Gastroesophageal sphincter (tissue), 4 donors: ENCODE measurements at regions not wholly inside any gene's neighbourhood (a gene's known extent, or its start where the extent isn't known, plus 50 kb on each side); places are given as distances from the start of the nearest gene placed in this dataset.

ENCODE experiments used
- ATAC-seq: fragments of 150-250 bp; one replicate; pipeline ENCODE4 v1.9.1; 2016; ENCODE audit warnings: mild to moderate bottlenecking, moderate library complexity
- H3K27ac ChIP-seq, 4 donors: fragments of 200-600 bp; sonication (generic) in 3 of 4; 1 replicate in 3 of 4; 2 replicates in 1 of 4; pipeline ENCODE4 v1.5.1; 2016 to 2019
- H3K27me3 ChIP-seq: fragments of 200-600 bp; sonication (generic); one replicate; pipeline ENCODE4 v1.5.1; 2019
- H3K36me3 ChIP-seq, 2 donors: fragments of 200-600 bp; sonication (generic); one replicate each; pipeline ENCODE4 v1.5.1; 2019; ENCODE audit warnings: control low read depth in 1 of 2
- H3K4me1 ChIP-seq, 3 donors: fragments of 200-600 bp; sonication (generic); 1 replicate in 2 of 3; 2 replicates in 1 of 3; pipeline ENCODE4 v1.5.1; 2016 to 2019; ENCODE audit warnings: control low read depth in 2 of 3
- H3K4me3 ChIP-seq, 2 donors: fragments of 200-600 bp; sonication (generic); one replicate each; pipeline ENCODE4 v1.5.1; 2019; ENCODE audit warnings: mild to moderate bottlenecking in 1 of 2, moderate library complexity in 1 of 2
- H3K9me3 ChIP-seq, 3 donors: fragments of 200-600 bp; sonication (generic); one replicate each; pipeline ENCODE4 v1.5.1; 2017 to 2019; ENCODE audit warnings: control low read depth in 2 of 3
- EP300 ChIP-seq: sonication (generic); formaldehyde crosslinking; IDR thresholded peaks from one replicate; pipeline ENCODE4 v1.6.1; 2017; ENCODE audit warnings: antibody characterized with exemption, mild to moderate bottlenecking
- POLR2A ChIP-seq, 2 donors: fragments of 450-650 bp; IDR thresholded peaks; one replicate each; pipeline ENCODE4 v1.6.1; 2017; ENCODE audit warnings: antibody characterized with exemption in 2 of 2, mild to moderate bottlenecking in 2 of 2, moderate library complexity in 1 of 2
- POLR2AphosphoS5 ChIP-seq: sonication (generic); formaldehyde crosslinking; IDR thresholded peaks from one replicate; pipeline ENCODE4 v1.6.1; 2017; ENCODE audit warnings: antibody characterized with exemption
- WGBS, 2 donors: methylation state at CpG; one replicate each; pipeline ENCODE4 v1.1.5; 2018; ENCODE audit warnings: low coverage in 1 of 2; 5-methylcytosine and 5-hydroxymethylcytosine counted together
- TF ChIP-seq, protein P1 (sequence below), 4 experiments: fragments of 200-600 bp in 2 of 4; fragments of 450-650 bp in 2 of 4; sonication (generic) in 1 of 4; IDR thresholded peaks; one replicate each; pipeline ENCODE4 v1.5.1; 2017 to 2019; ENCODE audit warnings: antibody characterized with exemption in 4 of 4, mild to moderate bottlenecking in 2 of 4, moderate library complexity in 2 of 4

DNA sequence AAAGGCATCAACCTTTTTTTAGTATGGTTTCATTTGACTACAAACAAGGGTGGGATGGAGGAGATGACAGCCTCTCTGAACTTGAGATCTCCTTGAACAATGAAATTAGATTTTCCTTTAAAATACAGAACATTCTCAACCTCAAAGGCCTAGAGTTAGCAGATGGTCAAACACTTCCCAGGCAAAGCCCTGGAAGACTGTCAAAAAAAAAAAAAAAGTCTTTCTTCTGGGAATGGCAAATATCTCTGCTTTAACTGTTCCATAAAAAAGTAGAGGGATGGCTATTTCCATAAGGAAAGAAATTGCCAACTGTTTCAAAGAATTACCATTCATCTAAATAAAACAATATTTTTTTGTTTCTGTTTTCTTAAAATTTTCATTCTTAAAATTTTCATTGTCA, 870.8 kb downstream of the GALC start:
- Histone ChIP-seq H3K27ac (no peak overlapping the region), H3K27me3 (no peaks in the 10 kb centered on the region), H3K4me1 (no peaks in the 10 kb centered on the region), H3K9me3 (no peaks in the 10 kb centered on the region), H3K4me3 (no peak overlapping the region), H3K36me3 (no peaks in the 10 kb centered on the region)
- TF ChIP-seq EP300 (no peak), POLR2AphosphoS5 (no peak), POLR2A (IDR thresholded peaks at IDR 0.05) (no peak)
- TF ChIP-seq, protein P1, sequence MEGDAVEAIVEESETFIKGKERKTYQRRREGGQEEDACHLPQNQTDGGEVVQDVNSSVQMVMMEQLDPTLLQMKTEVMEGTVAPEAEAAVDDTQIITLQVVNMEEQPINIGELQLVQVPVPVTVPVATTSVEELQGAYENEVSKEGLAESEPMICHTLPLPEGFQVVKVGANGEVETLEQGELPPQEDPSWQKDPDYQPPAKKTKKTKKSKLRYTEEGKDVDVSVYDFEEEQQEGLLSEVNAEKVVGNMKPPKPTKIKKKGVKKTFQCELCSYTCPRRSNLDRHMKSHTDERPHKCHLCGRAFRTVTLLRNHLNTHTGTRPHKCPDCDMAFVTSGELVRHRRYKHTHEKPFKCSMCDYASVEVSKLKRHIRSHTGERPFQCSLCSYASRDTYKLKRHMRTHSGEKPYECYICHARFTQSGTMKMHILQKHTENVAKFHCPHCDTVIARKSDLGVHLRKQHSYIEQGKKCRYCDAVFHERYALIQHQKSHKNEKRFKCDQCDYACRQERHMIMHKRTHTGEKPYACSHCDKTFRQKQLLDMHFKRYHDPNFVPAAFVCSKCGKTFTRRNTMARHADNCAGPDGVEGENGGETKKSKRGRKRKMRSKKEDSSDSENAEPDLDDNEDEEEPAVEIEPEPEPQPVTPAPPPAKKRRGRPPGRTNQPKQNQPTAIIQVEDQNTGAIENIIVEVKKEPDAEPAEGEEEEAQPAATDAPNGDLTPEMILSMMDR (IDR thresholded peaks at IDR 0.05): no peak
- no peak for ATAC-seq

GRCh38 chr14:87121716-87122115, 871.3 kb downstream of the GALC start:
- H3K27ac ChIP-seq: no peak overlapping the region
- H3K4me3 ChIP-seq: no peak overlapping the region
- TF ChIP-seq EP300: no peak
- TF ChIP-seq POLR2AphosphoS5: no peak
- no peak for ATAC-seq
- WGBS, 2 donors: 87% methylated on average over 2 of the region's 2 CpGs; no CpG with 5 or more reads in 1 of the 2 donors
- no peaks in the 10 kb centered on the region for H3K36me3 ChIP-seq
- no peaks in the 10 kb centered on the region for H3K9me3 ChIP-seq
- H3K4me1 ChIP-seq: no peaks in the 10 kb centered on the region
- H3K27me3 ChIP-seq: no peaks in the 10 kb centered on the region

DNA sequence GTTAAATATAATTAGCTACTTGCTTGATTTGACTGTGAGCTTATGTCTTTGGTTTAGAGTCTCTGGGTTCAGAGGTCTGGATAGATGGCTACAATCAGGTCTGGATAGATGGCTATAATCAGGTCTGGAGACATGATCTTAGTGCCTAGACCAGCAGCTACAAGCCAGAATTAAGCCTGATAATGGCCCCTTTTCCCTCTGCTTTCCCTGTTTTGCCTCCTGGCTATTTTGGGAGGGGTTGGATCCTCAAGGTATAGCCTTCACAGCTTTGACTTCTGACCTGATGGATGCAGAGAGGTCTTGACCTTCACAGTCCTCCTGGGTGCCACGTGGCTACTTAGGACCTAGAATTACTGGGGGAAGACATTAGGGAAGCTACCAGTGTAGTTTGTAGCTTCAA, 877.7 kb downstream of the GALC start:
- H3K27me3 ChIP-seq: no peaks in the 10 kb centered on the region
- H3K27ac ChIP-seq: no peak overlapping the region
- no peaks in the 10 kb centered on the region for H3K36me3 ChIP-seq
- H3K9me3 ChIP-seq: no peaks in the 10 kb centered on the region
- H3K4me3 ChIP-seq: no peak overlapping the region
- ATAC-seq: no peak
- 50% methylated on average over 1 of the region's 1 CpG; no CpG with 5 or more reads in 1 of the 2 donors for WGBS, 2 donors
- no peaks in the 10 kb centered on the region for H3K4me1 ChIP-seq
- TF ChIP-seq POLR2A (IDR thresholded peaks at IDR 0.05) (no peak), POLR2AphosphoS5 (no peak), EP300 (no peak)
- TF ChIP-seq, protein P1 (IDR thresholded peaks at IDR 0.05): no peak

GRCh38 chr14:87113286-87113685, 879.7 kb downstream of the GALC start:
- WGBS, 2 donors: 75 to 82% methylated on average over 5 of the region's 5 CpGs
- H3K27me3 ChIP-seq: no peaks in the 10 kb centered on the region
- H3K4me3 ChIP-seq: no peak overlapping the region
- H3K9me3 ChIP-seq: no peaks in the 10 kb centered on the region
- no peaks in the 10 kb centered on the region for H3K36me3 ChIP-seq
- ATAC-seq: no peak
- no peaks in the 10 kb centered on the region for H3K4me1 ChIP-seq
- no peak for TF ChIP-seq POLR2AphosphoS5
- H3K27ac ChIP-seq: no peak overlapping the region

DNA sequence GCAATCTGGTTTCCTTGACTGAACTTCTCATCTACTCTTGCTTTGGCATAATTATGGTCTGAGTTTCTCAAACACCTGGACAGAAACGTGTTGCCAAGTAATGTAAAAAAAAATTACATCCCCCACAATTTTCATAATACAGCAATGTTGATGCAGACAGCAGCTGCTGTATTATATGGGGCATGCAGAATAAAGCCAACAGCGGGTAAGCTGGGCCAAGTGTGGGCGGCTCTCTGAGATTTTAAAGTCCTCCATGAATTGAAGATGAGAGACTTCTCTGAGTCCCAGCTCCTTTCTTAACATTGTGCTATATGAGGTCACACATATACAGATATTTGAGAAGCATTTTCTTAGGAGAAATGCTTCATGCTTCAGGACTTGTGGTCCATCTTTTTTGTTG, 881.2 kb downstream of the GALC start:
- ATAC-seq: no peak
- Histone ChIP-seq H3K36me3 (no peaks in the 10 kb centered on the region), H3K4me3 (no peak overlapping the region), H3K27ac (no peak overlapping the region), H3K9me3 (no peaks in the 10 kb centered on the region), H3K4me1 (no peaks in the 10 kb centered on the region), H3K27me3 (no peaks in the 10 kb centered on the region)
- TF ChIP-seq POLR2A (IDR thresholded peaks at IDR 0.05): no peak
- no peak for TF ChIP-seq EP300
- WGBS, 2 donors: 66 to 78% methylated on average over 3 of the region's 3 CpGs

- WGBS, 2 donors: 70 to 78% methylated on average over 1 of the region's 1 CpG
- no peak for ATAC-seq
- H3K27ac ChIP-seq: no peak overlapping the region
- no peaks in the 10 kb centered on the region for H3K27me3 ChIP-seq
- no peaks in the 10 kb centered on the region for H3K36me3 ChIP-seq
- TF ChIP-seq POLR2A (IDR thresholded peaks at IDR 0.05) (no peak), EP300 (no peak), POLR2AphosphoS5 (no peak)
- TF ChIP-seq, protein P1 (IDR thresholded peaks at IDR 0.05): no peak
- H3K9me3 ChIP-seq: no peaks in the 10 kb centered on the region
- H3K4me3 ChIP-seq: no peak overlapping the region
- H3K4me1 ChIP-seq: no peaks in the 10 kb centered on the region
Measured at GRCh38 chr14:87111126-87111525, 881.9 kb downstream of the GALC start.

GRCh38 chr14:87109271-87109670, 883.7 kb downstream of the GALC start:
- Histone ChIP-seq H3K4me3 (no peak overlapping the region), H3K4me1 (no peaks in the 10 kb centered on the region), H3K27ac (no peak overlapping the region), H3K27me3 (no peaks in the 10 kb centered on the region), H3K36me3 (no peaks in the 10 kb centered on the region), H3K9me3 (no peaks in the 10 kb centered on the region)
- 73 to 83% methylated on average over 2 to 3 of the region's 3 CpGs for WGBS, 2 donors
- TF ChIP-seq, protein P1 (IDR thresholded peaks at IDR 0.05): no peak
- TF ChIP-seq EP300: no peak
- no peak for TF ChIP-seq POLR2A (IDR thresholded peaks at IDR 0.05)
- no peak for TF ChIP-seq POLR2AphosphoS5
- ATAC-seq: no peak
